Cardiac muscle cell (in vitro differentiated cells and primary cell): ENCODE measurements at regions not wholly inside any gene's neighbourhood (a gene's known extent, or its start where the extent isn't known, plus 50 kb on each side); places are given as distances from the start of the nearest gene placed in this dataset.
A peak's percentile ranks its signal among the peaks of the same experiment; 100 is the strongest.
"Not testable (repeated sequence)": the region's sequence is repeated elsewhere in the genome, so short reads cannot be mapped to it uniquely, and the experiment has no call there.

Experiments used
- DNase-seq, 2 donors: peaks; one replicate each; pipeline versions ENCODE4 v3.0.0 to v3.0.0-alpha.2; 2010 to 2017; ENCODE audit warnings: low read depth in 1 of 2, low spot score in 1 of 2
- H3K27ac ChIP-seq: fragments of 200-600 bp; sonication (generic); 2 replicates; pipeline ENCODE4 v1.5.1; 2016
- H3K27me3 ChIP-seq: fragments of 200-600 bp; sonication (generic); 2 replicates; pipeline ENCODE4 v1.6.0; 2016; ENCODE audit warnings: control low read depth
- H3K36me3 ChIP-seq: fragments of 200-600 bp; sonication (generic); 2 replicates; pipeline ENCODE4 v1.5.1; 2016; ENCODE audit warnings: control low read depth
- H3K4me1 ChIP-seq: fragments of 200-600 bp; sonication (generic); 2 replicates; pipeline ENCODE4 v1.8.1; 2017; ENCODE audit warnings: low read depth, mild to moderate bottlenecking, mixed run types
- H3K4me3 ChIP-seq: fragments of 200-600 bp; sonication (generic); 2 replicates; pipeline ENCODE4 v1.5.1; 2016; ENCODE audit warnings: mild to moderate bottlenecking
- H3K9me3 ChIP-seq: fragments of 200-600 bp; sonication (generic); 2 replicates; pipeline ENCODE4 v1.5.1; 2017; ENCODE audit warnings: low read depth, mild to moderate bottlenecking, control low read depth
- TF ChIP-seq, protein P1 (sequence below): IDR thresholded peaks from 2 replicates; pipeline ENCODE4 v1.5.1; 2012; ENCODE audit warnings: low read depth, mild to moderate bottlenecking, low read length

DNA sequence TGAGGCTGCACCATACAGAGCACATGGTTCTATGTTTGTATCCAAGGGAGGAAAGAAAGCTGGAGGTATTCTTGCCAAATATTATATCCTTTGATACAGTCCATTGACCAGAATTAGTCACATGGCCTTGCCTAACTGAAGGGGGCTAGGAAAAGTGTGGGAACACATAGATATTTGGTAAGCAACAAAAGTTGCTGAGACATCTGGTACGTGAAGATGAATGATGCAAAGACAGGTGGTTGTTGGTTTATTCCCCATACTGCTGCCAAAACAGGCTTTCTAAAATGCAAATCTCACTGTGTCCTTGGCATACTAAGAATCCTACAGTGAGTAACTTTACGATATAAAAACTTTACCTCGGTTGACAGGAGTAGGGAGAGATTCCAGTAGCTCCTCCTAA lies 162.2 kb downstream of the VGLL3 start:
- Histone ChIP-seq H3K9me3 (no peaks in the 10 kb centered on the region), H3K4me1 (no peaks in the 10 kb centered on the region), H3K27me3 (no peaks in the 10 kb centered on the region), H3K36me3 (no peaks in the 10 kb centered on the region), H3K27ac (no peak overlapping the region), H3K4me3 (no peak overlapping the region)
- no peak for DNase-seq
- TF ChIP-seq, protein P1, sequence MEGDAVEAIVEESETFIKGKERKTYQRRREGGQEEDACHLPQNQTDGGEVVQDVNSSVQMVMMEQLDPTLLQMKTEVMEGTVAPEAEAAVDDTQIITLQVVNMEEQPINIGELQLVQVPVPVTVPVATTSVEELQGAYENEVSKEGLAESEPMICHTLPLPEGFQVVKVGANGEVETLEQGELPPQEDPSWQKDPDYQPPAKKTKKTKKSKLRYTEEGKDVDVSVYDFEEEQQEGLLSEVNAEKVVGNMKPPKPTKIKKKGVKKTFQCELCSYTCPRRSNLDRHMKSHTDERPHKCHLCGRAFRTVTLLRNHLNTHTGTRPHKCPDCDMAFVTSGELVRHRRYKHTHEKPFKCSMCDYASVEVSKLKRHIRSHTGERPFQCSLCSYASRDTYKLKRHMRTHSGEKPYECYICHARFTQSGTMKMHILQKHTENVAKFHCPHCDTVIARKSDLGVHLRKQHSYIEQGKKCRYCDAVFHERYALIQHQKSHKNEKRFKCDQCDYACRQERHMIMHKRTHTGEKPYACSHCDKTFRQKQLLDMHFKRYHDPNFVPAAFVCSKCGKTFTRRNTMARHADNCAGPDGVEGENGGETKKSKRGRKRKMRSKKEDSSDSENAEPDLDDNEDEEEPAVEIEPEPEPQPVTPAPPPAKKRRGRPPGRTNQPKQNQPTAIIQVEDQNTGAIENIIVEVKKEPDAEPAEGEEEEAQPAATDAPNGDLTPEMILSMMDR, result no peak

DNA sequence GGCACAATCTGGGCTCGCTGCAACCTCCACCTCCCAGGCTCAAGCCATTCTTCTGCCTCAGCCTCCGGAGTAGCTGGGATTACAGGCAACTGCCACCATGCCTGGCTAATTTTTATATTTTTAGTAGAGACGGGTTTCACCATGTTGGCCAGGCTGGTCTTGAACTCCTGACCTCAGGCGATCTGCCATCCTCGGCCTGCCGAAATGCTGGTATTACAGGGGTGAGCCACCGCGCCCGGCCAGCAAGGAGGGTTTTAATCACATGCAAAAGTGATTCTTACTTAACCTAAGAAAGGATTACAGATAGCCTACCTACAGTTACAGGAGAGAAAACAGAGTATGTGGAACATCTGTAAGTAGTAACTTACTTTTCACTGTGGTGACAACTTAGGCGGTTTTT lies 163.4 kb downstream of the VGLL3 start:
- not testable (repeated sequence) for H3K27me3 ChIP-seq, H3K27ac ChIP-seq, DNase-seq, H3K9me3 ChIP-seq, H3K4me1 ChIP-seq, H3K4me3 ChIP-seq, H3K36me3 ChIP-seq

DNA sequence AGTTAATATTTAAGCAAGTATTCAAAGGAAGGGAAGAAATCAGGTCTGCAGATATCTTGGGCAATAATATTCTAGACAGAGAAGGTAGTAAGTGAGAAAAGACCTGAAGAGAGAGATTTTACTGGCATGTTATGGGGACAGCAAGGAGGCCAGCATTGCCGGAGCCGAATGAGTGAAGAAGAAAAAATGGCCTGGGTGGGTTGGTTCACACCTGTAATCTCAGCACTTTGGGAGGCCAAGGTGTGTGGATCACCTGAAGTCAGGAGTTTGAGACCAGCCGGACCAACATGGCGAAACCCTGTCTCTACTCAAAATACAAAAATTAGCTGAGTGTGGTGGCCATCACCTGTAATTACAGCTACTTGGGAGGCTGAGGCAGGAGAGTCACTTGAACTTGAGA lies 164.7 kb downstream of the VGLL3 start:
- Histone ChIP-seq H3K27me3 (no peaks in the 10 kb centered on the region), H3K36me3 (no peaks in the 10 kb centered on the region), H3K4me1 (no peaks in the 10 kb centered on the region), H3K27ac (no peak overlapping the region), H3K4me3 (no peak overlapping the region), H3K9me3 (no peaks in the 10 kb centered on the region)
- DNase-seq, result no peak
- TF ChIP-seq, protein P1, result no peak

DNA sequence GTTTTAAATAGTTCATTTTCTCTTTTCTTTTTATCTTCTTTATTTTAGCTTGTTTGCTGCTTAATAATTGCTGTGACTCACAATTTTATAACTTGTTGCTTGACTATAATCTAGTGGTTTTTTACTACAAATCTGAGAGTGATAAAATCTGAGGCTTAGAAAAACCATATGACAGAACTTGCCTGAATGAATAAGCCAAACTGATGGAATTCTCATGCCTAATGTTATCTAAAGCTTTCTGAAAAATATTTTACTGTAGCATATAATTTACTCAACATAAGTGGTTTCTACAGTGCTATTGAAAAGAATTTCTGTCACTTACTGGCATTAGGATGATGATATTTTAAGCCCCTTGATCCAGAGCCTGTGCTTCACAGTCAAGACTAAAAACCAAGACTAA lies 175.1 kb downstream of the VGLL3 start:
- Histone ChIP-seq H3K27me3 (no peaks in the 10 kb centered on the region), H3K4me3 (no peak overlapping the region), H3K27ac (no peak overlapping the region), H3K36me3 (no peaks in the 10 kb centered on the region), H3K9me3 (no peaks in the 10 kb centered on the region), H3K4me1 (no peaks in the 10 kb centered on the region)
- no peak for DNase-seq
- TF ChIP-seq, protein P1, result no peak

DNA sequence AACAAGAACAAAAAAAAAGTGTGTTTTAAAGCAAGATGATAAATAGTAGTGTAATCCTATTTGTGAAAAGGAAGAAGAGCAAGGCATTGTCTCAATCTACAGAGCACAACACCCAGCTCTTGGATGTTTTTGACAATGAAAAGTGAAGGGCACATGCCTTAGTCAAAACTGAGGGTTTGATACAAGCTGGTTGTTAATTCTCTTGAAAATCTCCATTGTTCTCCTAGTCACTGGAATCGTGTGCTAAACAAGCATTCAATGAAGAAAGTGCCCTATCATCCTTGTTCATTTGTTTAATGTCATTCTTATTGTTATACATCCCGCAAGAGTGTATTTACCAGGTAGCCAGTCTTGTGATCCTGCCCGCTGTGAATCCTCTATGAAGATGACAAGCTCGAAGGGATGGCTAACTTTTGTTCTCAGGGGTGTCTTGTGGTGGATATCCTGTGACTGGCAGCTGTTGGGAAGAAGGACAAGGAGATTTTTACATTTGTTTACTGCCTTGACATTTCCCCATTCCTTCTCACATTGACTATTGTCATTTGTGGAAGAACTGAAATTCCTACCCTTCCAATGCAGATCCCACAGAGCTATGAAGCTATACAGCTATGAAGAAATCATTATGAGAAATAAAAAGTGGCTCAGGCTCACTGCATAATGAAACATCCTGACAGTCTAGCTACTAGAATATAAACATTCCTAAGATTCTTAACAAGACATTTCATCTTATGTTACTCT lies 175.9 kb downstream of the VGLL3 start:
- no peak overlapping the region for H3K4me3 ChIP-seq
- no peaks in the 10 kb centered on the region for H3K4me1 ChIP-seq
- no peaks in the 10 kb centered on the region for H3K36me3 ChIP-seq
- DNase-seq, result peak in 1 of 2 donors; percentile 23
- TF ChIP-seq, protein P1, result no peak
- no peaks in the 10 kb centered on the region for H3K27me3 ChIP-seq
- no peaks in the 10 kb centered on the region for H3K9me3 ChIP-seq
- no peak overlapping the region for H3K27ac ChIP-seq

DNA sequence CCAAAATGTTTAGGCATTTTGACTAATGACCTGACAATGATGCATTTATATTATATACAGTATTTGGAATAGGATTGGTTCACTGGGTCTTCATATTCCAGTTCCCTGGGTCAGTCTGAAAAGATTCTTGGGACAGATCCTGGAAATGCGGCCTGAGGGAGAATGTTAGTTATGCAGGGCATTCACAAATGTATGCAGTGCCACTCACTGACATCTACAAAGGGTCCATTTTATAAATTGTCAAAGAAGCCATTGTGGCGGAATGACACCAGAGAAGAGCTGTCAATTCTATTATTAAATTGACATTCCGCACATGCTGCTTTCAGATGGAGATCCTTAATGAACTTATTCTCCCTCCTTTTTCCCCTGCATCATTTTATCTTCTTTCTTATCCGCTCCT lies 176.6 kb downstream of the VGLL3 start:
- TF ChIP-seq, protein P1, result no peak
- Histone ChIP-seq H3K9me3 (no peaks in the 10 kb centered on the region), H3K27me3 (no peaks in the 10 kb centered on the region), H3K4me1 (no peaks in the 10 kb centered on the region), H3K36me3 (no peaks in the 10 kb centered on the region), H3K27ac (no peak overlapping the region), H3K4me3 (no peak overlapping the region)
- no peak for DNase-seq
